ENCODE measurements at regions not wholly inside any gene's neighbourhood (a gene's known extent, or its start where the extent isn't known, plus 50 kb on each side); places are given as distances from the start of the nearest gene placed in this dataset.

DNA sequence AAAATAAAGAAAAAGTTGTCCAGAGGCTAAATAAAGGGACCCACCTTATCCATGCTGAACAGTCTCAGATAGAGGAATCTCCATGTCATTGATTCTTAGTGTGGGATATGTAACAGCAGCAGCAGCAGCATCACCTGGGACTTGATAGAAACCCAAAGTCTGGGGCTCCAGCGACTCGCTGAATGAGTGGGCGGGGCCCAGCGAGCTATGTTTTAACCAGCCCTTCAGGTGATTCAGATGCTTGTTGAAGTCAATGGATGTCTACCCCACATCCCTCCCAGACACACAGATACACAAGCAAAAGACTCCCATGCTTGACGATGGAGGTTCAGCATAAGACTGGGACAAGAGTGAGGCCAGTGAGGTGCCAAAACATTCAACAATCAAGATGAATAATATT is 298.6 kb downstream of the UBE3D start:
- TF ChIP-seq CTCF (IDR thresholded peaks at IDR 0.05) (no peak), POLR2A (IDR thresholded peaks at IDR 0.05) (no peak)
